Progenitor cell of endocrine pancreas (in vitro differentiated cells): ENCODE measurements at regions not wholly inside any gene's neighbourhood (a gene's known extent, or its start where the extent isn't known, plus 50 kb on each side); places are given as distances from the start of the nearest gene placed in this dataset.

Experiments
- DNase-seq: peaks from one replicate; pipeline ENCODE4 v3.0.0; 2021; ENCODE audit warnings: low spot score; ENCODE audit not compliant: unreplicated experiment
- H3K27ac Mint-ChIP-seq: 2 replicates; pipeline ENCODE4 v1.8.0; 2021; ENCODE audit warnings: mild to moderate bottlenecking, moderate library complexity, mixed read lengths
- H3K27me3 Mint-ChIP-seq: 2 replicates; pipeline ENCODE4 v1.8.0; 2021; ENCODE audit warnings: mixed read lengths
- H3K36me3 Mint-ChIP-seq: 2 replicates; pipeline ENCODE4 v1.8.0; 2022; ENCODE audit warnings: mixed read lengths; ENCODE audit not compliant: insufficient read depth
- H3K4me1 Mint-ChIP-seq: 2 replicates; pipeline ENCODE4 v1.8.0; 2021; ENCODE audit warnings: low read depth, mixed read lengths
- H3K4me3 Mint-ChIP-seq: 2 replicates; pipeline ENCODE4 v1.8.0; 2021; ENCODE audit warnings: low read depth, mild to moderate bottlenecking, moderate library complexity, mixed read lengths
- H3K9me3 Mint-ChIP-seq: 2 replicates; pipeline ENCODE4 v1.8.0; 2021; ENCODE audit warnings: low read depth, mixed read lengths
- TF ChIP-seq, protein P1 (sequence below): fragments of 200-600 bp; sonication (generic); IDR thresholded peaks from one replicate; pipeline ENCODE4 v1.5.0; 2021; ENCODE audit warnings: antibody characterized with exemption, mild to moderate bottlenecking; ENCODE audit not compliant: unreplicated experiment

DNA sequence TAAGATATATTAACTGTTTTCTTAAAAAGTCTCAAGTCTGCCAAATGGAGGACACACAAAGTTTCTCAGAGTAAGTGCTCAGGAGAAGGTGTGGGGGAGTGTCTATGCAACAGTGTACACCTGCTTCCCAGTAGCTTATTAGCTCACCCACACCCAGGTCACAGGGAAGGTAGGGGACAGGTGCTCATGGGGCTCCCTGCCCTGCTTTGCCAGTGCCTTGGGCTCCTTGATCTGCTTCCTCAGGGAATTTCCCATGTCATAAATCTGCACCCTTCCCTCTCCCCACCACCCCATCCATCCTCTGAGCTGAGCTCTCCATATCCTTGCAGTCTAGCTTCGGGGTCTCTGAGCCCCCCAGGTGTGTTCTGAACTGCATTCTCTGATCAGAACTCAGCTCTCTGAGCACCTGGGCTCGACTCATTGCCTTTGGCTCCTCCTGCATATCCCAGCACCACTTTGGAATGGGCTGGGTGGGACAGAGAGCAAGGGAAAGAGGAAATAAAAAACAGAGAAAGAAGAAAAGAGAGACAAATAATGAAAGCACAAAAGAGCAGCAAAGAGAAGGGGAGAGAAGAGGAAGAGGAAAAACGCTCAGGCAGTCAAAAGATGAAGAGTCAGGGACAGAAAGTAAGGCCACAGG, 87.0 kb upstream of the ATP1B1 start:
- no peaks in the 10 kb centered on the region for H3K36me3 Mint-ChIP-seq
- H3K4me1 Mint-ChIP-seq = no peaks in the 10 kb centered on the region
- H3K9me3 Mint-ChIP-seq = peaks cover 3% of the 10 kb centered on the region
- H3K27me3 Mint-ChIP-seq = peaks cover 13% of the 10 kb centered on the region
- TF ChIP-seq, protein P1, sequence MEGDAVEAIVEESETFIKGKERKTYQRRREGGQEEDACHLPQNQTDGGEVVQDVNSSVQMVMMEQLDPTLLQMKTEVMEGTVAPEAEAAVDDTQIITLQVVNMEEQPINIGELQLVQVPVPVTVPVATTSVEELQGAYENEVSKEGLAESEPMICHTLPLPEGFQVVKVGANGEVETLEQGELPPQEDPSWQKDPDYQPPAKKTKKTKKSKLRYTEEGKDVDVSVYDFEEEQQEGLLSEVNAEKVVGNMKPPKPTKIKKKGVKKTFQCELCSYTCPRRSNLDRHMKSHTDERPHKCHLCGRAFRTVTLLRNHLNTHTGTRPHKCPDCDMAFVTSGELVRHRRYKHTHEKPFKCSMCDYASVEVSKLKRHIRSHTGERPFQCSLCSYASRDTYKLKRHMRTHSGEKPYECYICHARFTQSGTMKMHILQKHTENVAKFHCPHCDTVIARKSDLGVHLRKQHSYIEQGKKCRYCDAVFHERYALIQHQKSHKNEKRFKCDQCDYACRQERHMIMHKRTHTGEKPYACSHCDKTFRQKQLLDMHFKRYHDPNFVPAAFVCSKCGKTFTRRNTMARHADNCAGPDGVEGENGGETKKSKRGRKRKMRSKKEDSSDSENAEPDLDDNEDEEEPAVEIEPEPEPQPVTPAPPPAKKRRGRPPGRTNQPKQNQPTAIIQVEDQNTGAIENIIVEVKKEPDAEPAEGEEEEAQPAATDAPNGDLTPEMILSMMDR = no peak
- no peak for DNase-seq
- H3K4me3 Mint-ChIP-seq = no peak overlapping the region
- peak overlapping the region; percentile 17 for H3K27ac Mint-ChIP-seq

DNA sequence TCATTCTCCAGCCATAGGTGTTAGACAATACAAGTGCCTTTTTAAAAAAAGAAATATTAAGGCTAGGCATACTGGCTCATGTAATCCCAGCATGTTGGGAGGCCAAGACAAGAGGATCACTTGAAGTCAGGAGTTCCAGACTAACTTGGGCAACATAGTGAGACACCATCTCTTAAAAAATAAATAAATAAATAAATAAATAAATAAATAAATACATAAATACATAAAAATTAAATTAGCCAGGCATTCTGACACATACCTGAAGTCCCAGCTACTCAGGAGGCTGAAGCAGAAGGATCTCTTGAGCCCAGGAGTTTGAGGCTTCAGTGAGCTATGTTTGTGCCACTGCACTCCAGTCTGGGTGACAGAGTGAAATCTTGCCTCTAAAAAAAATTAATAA, 85.8 kb upstream of the ATP1B1 start:
- Mint-ChIP-seq H3K27ac (no peak overlapping the region), H3K27me3 (peaks cover 13% of the 10 kb centered on the region)

DNA sequence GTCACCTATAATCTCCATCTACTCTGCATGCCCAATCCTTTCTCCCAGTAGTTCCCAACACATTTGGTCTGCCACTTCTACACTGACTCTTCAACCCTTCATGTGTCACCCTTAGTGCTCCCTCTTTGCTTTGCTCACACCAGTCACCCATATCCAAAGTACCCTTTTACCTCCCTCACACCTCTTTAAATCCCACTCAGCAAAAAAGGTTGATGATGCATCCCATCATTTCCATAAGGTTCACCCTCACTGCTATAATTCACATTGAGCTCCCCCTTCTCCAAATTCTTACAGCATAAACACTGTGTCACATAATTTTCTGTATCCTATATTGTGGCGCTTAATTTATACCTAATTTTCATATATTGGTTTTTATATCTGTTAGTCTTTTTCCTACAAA, 83.8 kb upstream of the ATP1B1 start:
- peaks cover 3% of the 10 kb centered on the region for H3K27me3 Mint-ChIP-seq
- TF ChIP-seq, protein P1 = no peak
- H3K4me3 Mint-ChIP-seq = no peak overlapping the region
- DNase-seq = no peak
- H3K4me1 Mint-ChIP-seq = no peaks in the 10 kb centered on the region
- H3K36me3 Mint-ChIP-seq = no peaks in the 10 kb centered on the region
- peaks cover 3% of the 10 kb centered on the region for H3K9me3 Mint-ChIP-seq
- no peak overlapping the region for H3K27ac Mint-ChIP-seq

More for the DNA sequence above, 85.8 kb upstream of the ATP1B1 start:
- TF ChIP-seq, protein P1 = no peak
- no peak for DNase-seq
- Mint-ChIP-seq H3K4me3 (no peak overlapping the region), H3K4me1 (no peaks in the 10 kb centered on the region), H3K36me3 (no peaks in the 10 kb centered on the region), H3K9me3 (peaks cover 3% of the 10 kb centered on the region)

DNA sequence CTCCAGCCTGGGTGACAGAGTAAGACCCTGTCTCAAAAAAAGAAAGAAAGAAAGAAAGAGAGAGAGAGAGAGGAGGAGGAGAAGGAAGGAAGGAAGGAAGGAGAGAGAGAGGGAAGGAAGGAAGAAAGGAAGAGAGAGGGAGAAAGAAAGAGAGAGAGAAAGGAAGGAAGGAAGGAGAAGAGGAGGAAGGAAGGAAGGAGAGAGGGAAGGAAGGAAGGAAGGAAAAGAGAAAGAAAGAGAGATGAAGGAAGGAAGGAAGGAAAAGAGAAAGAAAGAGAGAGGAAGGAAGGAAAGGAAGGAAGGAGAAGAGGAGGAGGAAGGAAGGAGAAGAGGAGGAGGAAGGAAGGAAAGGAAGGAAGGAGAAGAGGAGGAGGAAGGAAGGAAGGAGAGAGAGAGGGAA, 82.2 kb upstream of the ATP1B1 start:
- no peaks in the 10 kb centered on the region for H3K4me1 Mint-ChIP-seq
- no peaks in the 10 kb centered on the region for H3K36me3 Mint-ChIP-seq
- H3K27me3 Mint-ChIP-seq = no peaks in the 10 kb centered on the region
- H3K27ac Mint-ChIP-seq = no peak overlapping the region
- peaks cover 3% of the 10 kb centered on the region for H3K9me3 Mint-ChIP-seq
- DNase-seq = no peak
- no peak overlapping the region for H3K4me3 Mint-ChIP-seq
- TF ChIP-seq, protein P1 = no peak

DNA sequence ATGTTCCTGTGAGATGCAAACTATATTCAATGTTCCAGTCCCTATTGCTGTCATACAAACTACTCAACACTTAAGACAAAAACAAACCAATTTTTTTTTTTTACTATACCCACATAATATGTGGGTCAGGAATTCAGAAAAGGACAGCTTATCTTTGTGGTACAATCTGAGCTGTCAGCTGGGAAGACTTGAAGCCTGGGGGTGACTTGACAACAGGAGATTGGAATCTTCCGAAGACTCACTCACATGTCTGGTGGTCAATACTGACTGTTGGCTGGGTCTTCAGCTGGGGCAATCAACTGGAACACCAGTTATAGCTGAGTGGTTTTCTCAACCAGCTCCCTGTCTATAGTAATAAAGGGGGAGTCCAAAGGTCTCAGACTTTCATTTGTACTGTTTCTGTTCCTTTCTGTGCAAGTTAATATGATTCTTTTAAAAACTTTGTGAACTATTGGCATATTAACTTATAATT, 81.7 kb upstream of the ATP1B1 start:
- TF ChIP-seq, protein P1 = no peak
- peaks cover 3% of the 10 kb centered on the region for H3K9me3 Mint-ChIP-seq
- H3K4me3 Mint-ChIP-seq = no peak overlapping the region
- H3K4me1 Mint-ChIP-seq = no peaks in the 10 kb centered on the region
- no peak overlapping the region for H3K27ac Mint-ChIP-seq
- H3K36me3 Mint-ChIP-seq = no peaks in the 10 kb centered on the region
- no peaks in the 10 kb centered on the region for H3K27me3 Mint-ChIP-seq
- no peak for DNase-seq
